SK-N-MC (cell line): ENCODE measurements at regions not wholly inside any gene's neighbourhood (a gene's known extent, or its start where the extent isn't known, plus 50 kb on each side); places are given as distances from the start of the nearest gene placed in this dataset.

Experiments
- DNase-seq: peaks from one replicate; pipeline ENCODE4 v3.0.0-alpha.2; 2011; ENCODE audit warnings: low read depth, low spot score
- H3K27ac ChIP-seq: fragments of 200-600 bp; sonication (generic); 2 replicates; pipeline ENCODE4 v1.5.1; 2016; ENCODE audit warnings: mixed run types
- H3K36me3 ChIP-seq: fragments of 200-600 bp; sonication (generic); 2 replicates; pipeline ENCODE4 v1.6.1; 2017; ENCODE audit warnings: antibody characterized with exemption, low read length, mixed read lengths; ENCODE audit not compliant: insufficient read depth
- H3K4me3 ChIP-seq: fragments of 200-600 bp; sonication (generic); 2 replicates; pipeline ENCODE4 v1.5.1; 2016
- H3K9ac ChIP-seq: fragments of 200-600 bp; sonication (generic); 2 replicates; pipeline ENCODE4 v1.8.0; 2017; ENCODE audit warnings: mixed run types, mixed read lengths; ENCODE audit not compliant: insufficient read length
- H3K9me3 ChIP-seq: fragments of 200-600 bp; sonication (generic); 2 replicates; pipeline ENCODE4 v1.6.1; 2017; ENCODE audit warnings: low read depth, mild to moderate bottlenecking, antibody characterized with exemption, low read length, moderate library complexity, mixed read lengths
- EZH2 ChIP-seq: fragments of 200-600 bp; sonication (generic); IDR thresholded peaks from one replicate; pipeline ENCODE4 v1.6.1; 2017; ENCODE audit warnings: antibody characterized with exemption
- FOXP2 ChIP-seq: optimal IDR thresholded peaks from 2 replicates; pipeline ENCODE3; 2011; ENCODE audit warnings: mild to moderate bottlenecking, moderate library complexity; ENCODE audit not compliant: insufficient read depth; ENCODE audit errors: extremely low read length, control extremely low read depth
- POLR2AphosphoS5 ChIP-seq: IDR thresholded peaks from 2 replicates; pipeline ENCODE4 v1.6.1; 2012; ENCODE audit warnings: mild to moderate bottlenecking, low read depth, low read length, borderline replicate concordance

DNA sequence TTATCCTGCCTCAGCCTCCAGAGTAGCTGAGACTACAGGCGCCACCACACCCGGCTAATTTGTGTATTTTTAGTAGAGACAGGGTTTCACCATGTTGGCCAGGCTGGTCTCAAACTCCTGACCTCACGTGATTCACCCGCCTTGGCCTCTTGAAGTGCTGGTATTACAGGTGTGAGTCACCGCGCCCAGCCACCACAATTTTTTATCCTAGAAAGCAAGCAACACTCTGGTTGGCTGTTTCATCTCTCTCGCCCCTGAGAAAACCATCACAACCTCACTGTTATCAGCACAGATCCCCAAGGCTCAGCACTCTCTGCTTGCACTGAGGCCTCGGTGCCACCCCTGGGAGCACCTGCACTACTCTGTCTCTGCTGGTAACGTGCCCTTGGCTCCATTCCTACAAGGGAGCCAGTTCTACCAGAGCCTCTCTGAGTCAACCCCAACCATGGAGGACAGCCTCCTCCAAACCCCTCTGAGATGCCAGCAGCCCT lies 134.8 kb upstream of the AGAP1 start:
- no peak overlapping the region for H3K27ac ChIP-seq
- H3K36me3 ChIP-seq = no peaks in the 10 kb centered on the region
- no peak for TF ChIP-seq EZH2
- TF ChIP-seq FOXP2 = no peak
- TF ChIP-seq POLR2AphosphoS5 = no peak
- no peak for DNase-seq
- no peak overlapping the region for H3K9ac ChIP-seq
- no peak overlapping the region for H3K4me3 ChIP-seq
- H3K9me3 ChIP-seq = no peaks in the 10 kb centered on the region

GRCh38 chr2:235360446-235360845 lies 133.4 kb upstream of the AGAP1 start:
- Histone ChIP-seq H3K9ac (no peak overlapping the region), H3K9me3 (no peaks in the 10 kb centered on the region), H3K27ac (no peak overlapping the region), H3K36me3 (no peaks in the 10 kb centered on the region), H3K4me3 (no peak overlapping the region)
- DNase-seq = no peak
- TF ChIP-seq EZH2 = no peak
- no peak for TF ChIP-seq POLR2AphosphoS5
- TF ChIP-seq FOXP2 = no peak

DNA sequence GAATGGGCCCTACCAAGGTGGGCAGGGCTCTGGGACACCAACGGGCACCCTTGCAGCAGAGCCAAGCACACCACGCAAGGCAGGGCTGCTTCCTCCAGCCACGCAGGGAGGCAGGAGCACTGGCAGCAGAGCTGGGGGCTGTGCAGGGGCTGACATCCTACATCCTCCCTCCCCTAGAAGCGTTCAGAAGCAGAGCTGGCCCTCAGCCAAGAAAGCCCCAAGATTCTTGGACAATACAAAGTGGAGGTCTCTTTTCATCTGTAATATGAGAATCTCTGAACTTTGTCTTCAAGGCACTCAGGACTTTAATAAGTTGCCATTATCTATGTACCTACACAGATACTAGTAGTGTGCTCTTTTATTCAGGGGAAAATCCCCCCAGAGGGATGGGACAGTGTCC lies 128.1 kb upstream of the AGAP1 start:
- Histone ChIP-seq H3K36me3 (no peaks in the 10 kb centered on the region), H3K4me3 (no peak overlapping the region), H3K9ac (no peak overlapping the region), H3K27ac (no peak overlapping the region), H3K9me3 (no peaks in the 10 kb centered on the region)
- no peak for DNase-seq
- no peak for TF ChIP-seq EZH2
- no peak for TF ChIP-seq POLR2AphosphoS5
- no peak for TF ChIP-seq FOXP2

GRCh38 chr2:235366390-235366789 lies 127.5 kb upstream of the AGAP1 start:
- no peak for TF ChIP-seq FOXP2
- TF ChIP-seq EZH2 = no peak
- no peak for TF ChIP-seq POLR2AphosphoS5
- Histone ChIP-seq H3K4me3 (no peak overlapping the region), H3K36me3 (no peaks in the 10 kb centered on the region), H3K9ac (no peak overlapping the region), H3K9me3 (no peaks in the 10 kb centered on the region), H3K27ac (no peak overlapping the region)
- no peak for DNase-seq

- H3K36me3 ChIP-seq = no peaks in the 10 kb centered on the region
- H3K27ac ChIP-seq = no peak overlapping the region
- no peaks in the 10 kb centered on the region for H3K9me3 ChIP-seq
- no peak overlapping the region for H3K9ac ChIP-seq
- DNase-seq = no peak
- TF ChIP-seq POLR2AphosphoS5 (no peak), EZH2 (no peak), FOXP2 (no peak)
- H3K4me3 ChIP-seq = no peak overlapping the region
Measured at GRCh38 chr2:235366807-235367206, 127.0 kb upstream of the AGAP1 start.

DNA sequence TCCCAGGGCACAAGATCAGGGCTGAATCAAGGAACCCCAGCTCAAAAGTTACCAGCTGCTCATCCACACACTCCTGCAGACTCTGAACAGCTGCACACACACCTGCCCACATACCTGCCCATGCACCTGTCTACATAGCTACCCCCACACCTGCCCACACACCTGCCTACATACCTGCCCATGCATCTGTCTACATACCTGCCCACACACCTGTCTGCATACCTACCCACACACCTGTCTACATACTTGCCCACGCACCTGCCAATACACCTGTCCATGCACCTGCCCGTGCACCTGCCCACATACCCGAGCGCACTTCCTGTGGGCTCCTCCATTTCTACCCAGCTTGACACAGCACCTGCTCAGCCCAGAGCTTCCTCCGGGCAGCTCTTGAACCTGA lies 122.8 kb upstream of the AGAP1 start:
- H3K27ac ChIP-seq = no peak overlapping the region
- H3K9me3 ChIP-seq = no peaks in the 10 kb centered on the region
- TF ChIP-seq FOXP2 (no peak), EZH2 (no peak), POLR2AphosphoS5 (no peak)
- no peak overlapping the region for H3K9ac ChIP-seq
- H3K4me3 ChIP-seq = no peak overlapping the region
- no peak for DNase-seq
- no peaks in the 10 kb centered on the region for H3K36me3 ChIP-seq

- Histone ChIP-seq H3K27ac (no peak overlapping the region), H3K36me3 (no peaks in the 10 kb centered on the region), H3K9me3 (no peaks in the 10 kb centered on the region), H3K4me3 (no peak overlapping the region), H3K9ac (no peak overlapping the region)
- no peak for TF ChIP-seq FOXP2
- DNase-seq = no peak
Measured at GRCh38 chr2:235373171-235373570, 120.7 kb upstream of the AGAP1 start.

DNA sequence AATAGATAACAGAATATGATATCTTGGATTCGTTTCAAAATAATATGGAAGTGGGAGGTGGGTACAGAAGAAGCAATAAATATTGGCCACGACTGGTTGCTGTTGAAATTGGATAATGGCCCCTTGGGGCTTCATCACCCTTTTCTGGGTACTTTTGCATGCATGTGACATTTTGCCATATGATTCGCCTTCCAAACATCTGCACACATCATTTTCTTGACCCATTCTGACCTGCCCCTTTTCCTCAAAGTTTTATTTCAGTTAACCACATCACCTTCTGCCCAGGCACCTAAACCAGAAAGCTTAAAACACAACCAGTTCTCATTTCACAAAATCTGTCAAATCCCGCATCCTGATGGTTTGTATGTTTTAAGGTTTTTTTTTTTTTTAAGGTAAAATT lies 116.7 kb upstream of the AGAP1 start:
- Histone ChIP-seq H3K9ac (no peak overlapping the region), H3K9me3 (no peaks in the 10 kb centered on the region), H3K36me3 (no peaks in the 10 kb centered on the region), H3K4me3 (no peak overlapping the region), H3K27ac (no peak overlapping the region)
- no peak for DNase-seq
- TF ChIP-seq FOXP2 (no peak), EZH2 (no peak), POLR2AphosphoS5 (no peak)

GRCh38 chr2:235378246-235378645 lies 115.6 kb upstream of the AGAP1 start:
- DNase-seq = no peak
- Histone ChIP-seq H3K36me3 (no peaks in the 10 kb centered on the region), H3K27ac (no peak overlapping the region), H3K9ac (no peak overlapping the region), H3K4me3 (no peak overlapping the region), H3K9me3 (no peaks in the 10 kb centered on the region)
- no peak for TF ChIP-seq POLR2AphosphoS5
- no peak for TF ChIP-seq FOXP2
- no peak for TF ChIP-seq EZH2
